ENCODE measurements at regions not wholly inside any gene's neighbourhood (a gene's known extent, or its start where the extent isn't known, plus 50 kb on each side); places are given as distances from the start of the nearest gene placed in this dataset.
A peak's percentile ranks its signal among the peaks of the same experiment; 100 is the strongest.

DNA sequence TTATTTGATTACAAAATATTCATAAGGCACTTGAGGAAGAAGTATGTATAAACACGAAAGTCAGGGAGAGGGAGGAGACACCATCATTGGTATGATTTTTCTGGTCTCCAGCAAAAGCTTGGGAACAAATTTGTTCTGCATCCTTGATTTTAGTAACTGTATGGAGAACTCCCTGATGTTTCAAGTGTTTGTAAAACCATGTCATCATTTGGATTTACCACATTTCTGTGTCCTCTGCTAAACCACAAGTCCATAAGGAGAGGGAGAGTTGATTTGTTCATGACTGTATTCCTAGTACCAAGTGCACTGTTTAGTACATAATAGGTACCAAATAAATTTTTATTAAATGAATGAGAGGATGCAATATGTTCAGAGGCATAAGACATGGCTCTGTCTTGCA, 181.1 kb downstream of the BTG1 start:
- no peak for DNase-seq

DNA sequence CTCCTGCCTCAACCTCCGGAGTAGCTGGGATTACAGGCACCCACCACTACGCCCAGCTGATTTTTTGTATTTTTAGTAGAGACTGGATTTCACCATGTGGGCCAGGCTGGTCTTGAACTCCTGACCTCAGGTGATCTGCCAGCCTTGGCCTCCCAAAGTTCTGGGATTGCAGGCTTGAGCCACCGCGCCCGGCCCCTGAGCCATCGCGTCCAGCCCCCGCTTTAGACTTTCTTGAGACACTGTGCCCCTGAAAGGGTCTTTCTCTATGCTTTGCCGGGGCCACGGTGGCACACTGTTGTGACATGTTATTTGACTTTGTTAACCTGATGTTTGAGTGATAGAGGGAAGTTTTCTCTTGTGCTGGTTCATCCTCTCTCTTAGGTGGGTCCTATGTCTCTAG, 186.4 kb downstream of the BTG1 start:
- no peak for DNase-seq

DNA sequence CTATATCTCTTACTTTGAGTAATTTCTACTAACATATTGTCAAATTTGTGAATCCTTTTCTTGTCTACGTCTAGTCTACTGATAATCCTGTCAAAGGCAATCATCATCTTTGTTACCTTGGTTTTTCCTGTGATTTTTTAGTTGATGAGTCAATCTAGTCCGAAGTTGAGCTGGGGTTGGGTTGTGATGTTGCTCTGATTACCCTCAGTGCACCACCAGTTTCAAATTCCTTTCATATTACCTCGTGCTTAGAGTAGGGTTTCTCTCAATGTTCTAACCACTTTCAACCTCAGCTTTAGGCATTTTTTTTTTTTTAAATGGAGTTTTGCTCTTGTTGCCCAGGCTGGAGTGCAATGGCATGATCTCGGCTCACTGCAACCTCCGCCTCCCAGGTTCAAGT, 186.8 kb downstream of the BTG1 start:
- DNase-seq: no peak

DNA sequence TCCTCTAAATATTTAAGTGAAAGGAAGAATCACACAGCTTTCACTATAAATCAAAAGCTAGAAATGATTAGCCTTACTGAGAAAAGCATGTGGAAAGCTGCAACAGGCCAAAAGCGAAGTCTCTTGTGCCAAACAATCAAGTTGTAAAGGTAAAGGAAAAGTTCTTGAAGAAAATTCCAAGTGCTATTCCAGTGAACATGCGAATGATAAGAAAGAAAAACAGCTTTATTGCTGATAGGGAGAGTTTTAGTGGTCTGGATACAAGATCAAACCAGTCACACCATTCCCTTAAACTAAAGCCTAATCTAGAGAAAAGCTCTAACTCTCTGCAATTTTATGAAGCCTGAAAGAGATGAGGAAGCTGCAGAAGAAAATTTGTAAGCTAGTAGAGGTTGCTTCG, 190.9 kb downstream of the BTG1 start:
- DNase-seq: no peak

DNA sequence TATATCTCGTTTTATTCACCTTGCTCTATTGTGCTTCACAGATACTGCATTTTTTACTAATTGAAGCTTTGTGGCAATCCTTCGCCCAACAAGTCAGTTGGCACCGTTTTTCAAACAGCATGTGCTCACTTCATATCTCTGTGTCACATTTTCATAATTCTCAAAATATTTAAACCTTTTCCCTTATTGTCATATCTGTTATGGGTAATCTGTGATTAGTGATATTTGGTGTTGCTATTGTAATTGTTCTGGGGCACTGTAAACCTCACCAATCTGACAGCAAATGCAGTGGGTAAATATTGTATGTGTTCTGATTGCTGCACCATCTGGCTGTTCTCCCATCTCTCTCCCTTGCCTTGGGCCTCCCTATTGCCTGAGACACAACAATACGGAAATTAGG, 191.3 kb downstream of the BTG1 start:
- no peak for DNase-seq

DNA sequence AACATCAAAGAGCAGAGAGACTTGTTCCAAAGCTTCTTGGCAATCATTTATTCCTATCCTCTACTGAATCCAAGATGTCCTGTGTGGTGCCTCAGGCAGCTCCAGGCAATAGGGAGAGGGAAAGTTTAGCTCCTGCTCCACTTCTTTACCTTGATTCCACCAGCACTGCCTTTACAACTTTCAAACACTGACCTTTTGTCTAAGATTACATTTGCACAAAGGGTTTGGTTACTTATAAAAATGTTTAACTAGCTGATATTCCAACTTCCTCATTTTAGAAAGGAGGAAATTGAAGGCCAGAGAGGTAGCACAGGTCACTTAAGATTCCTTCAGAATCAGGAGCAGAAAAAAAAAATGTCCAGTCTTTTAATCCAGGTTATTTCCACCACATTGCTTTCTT, 192.7 kb downstream of the BTG1 start:
- no peak for DNase-seq

DNA sequence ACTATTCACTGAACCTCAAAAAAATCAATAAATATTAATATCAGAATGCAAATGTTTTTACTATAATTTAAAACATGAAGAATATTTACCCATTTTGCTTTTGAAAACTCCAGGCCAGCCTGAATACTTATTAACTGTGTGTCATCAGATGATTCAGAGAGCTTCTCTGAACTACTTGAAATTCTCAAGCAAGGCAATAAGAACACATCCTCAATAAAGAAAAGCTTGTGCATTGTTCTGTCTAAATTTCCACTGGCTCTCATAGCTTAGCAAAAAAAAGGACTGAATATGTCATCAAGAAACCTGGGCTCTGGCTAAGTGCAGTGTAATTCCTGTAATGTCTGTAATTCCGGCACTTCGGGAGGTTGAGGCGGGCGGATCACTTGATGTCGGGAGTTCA, 194.1 kb downstream of the BTG1 start:
- no peak for DNase-seq

DNA sequence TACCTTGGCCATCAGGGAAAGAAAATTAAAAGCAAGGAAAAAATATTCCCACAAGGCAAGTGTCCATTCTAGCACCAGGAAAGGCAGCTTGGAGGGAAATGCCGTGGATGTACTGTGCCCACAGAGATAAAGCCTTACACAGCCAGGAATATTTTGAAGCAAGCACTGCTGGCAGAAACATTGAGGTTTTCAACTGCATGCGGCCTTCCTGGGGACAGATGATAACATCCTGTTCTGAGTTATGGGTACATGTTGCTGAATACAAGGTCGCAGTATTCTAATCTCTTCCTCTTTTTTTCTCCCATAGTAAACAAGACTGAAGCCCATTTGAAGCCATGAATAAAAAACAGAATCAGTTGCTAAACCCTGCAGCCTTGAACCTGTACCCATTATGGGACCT, 197.1 kb downstream of the BTG1 start:
- DNase-seq: peak in 1 of 2 donors; percentile 5

DNA sequence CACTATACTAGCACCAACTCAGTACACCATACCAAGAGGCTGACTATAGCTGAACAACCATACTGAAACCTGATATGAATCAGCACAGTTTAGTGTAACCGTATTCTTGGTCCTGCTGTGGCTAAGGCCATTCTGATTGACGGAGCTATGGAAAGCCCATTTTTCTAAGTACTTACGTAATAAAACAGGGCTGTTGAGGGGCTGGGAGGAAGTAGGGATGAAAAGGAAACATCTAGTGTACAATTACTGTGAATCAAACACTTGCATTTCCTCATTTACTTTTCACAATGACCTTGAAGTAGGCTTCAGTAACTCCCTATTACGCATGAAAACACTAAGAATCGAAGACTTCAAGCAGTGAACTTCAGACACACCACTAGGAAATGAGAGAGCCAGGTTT, 198.2 kb downstream of the BTG1 start:
- no peak for DNase-seq

DNA sequence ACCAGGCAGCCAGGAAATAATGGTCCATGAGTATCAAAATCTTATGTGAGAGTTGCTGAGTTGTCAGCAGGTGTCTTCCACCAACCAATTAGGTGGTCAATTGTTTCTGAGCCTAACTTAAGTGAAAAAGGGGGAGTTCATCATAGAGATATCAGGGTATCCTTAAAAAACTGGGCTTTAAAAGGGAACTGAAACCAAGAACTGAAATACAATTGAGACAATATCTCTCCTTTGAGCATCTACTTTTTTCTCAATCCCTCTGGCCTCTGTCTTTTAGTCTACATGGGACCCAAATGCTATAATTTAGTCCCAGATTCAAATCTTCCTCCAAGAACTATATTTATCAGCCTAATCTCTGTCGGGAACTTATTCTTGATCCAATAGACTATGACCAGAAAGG, 201.0 kb downstream of the BTG1 start:
- DNase-seq: no peak

DNA sequence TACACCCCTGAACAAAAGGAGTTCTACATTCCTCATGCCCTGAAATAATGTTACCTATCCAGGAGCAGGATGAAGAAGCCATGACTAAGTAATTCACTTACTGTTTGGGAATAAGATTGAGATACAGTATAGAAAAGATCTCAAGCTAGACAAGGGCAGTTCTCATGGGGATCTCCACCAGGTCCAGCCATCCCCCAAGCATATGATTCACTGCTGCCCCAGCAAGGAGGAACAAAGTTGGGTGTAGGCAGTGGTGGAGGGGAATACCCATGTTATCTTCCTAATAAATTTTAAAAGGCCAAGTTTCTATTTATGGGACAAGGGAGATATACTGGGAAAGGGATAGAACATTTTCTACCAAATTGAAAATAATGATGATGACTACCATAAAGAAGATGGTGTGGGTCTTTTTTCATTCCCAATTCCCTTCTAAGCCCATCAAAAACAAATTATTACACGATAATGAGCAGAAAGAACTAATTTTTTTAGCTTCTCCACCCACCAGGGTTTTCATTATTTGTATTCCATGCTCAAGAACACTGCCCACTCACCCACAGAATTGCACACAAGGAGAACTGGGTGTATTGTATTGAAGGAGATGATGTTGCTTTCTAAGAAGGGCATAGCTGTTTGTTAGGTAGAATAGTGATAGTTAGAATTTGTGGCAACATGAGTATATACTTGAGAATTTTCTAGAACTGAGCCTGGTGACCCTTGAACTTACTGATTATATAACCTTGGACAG, 204.6 kb downstream of the BTG1 start:
- no peak for DNase-seq

DNA sequence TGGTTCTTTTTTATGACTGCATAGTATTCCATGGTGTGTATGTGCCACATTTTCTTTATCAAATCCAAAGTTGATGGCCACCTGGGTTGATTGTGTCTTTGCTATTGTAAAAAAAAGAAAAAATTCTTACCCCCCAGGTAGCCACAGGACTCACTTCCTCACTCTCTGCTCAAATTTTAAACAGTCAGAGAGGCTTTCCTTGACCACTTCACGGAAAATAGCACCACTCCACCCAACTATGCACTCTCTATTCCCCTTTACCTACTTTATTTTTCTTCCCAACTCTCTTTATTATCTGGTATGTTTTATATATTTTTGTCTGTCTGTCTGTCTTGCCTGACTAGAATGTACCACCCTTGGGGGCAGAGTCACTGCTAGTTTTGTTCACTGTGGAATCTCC, 205.3 kb downstream of the BTG1 start:
- no peak for DNase-seq

DNA sequence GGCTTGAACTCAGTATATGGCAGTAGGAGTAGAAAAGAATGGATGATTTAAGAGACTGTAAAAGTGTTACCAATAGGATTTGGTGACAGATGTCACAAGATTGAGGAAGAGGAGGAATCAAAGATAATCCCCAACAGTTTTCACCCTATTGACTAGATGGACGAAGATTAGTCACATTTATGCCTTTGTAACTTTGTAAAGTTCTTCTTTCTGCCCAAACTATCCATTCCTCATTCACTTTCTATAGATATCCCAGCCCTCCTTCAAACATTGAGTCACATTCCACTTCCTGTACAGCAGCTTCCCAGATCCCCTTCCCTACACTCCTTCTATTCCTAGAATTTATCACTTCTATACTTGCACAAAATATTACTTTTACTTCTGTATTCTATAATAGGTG, 207.9 kb downstream of the BTG1 start:
- no peak for DNase-seq

DNA sequence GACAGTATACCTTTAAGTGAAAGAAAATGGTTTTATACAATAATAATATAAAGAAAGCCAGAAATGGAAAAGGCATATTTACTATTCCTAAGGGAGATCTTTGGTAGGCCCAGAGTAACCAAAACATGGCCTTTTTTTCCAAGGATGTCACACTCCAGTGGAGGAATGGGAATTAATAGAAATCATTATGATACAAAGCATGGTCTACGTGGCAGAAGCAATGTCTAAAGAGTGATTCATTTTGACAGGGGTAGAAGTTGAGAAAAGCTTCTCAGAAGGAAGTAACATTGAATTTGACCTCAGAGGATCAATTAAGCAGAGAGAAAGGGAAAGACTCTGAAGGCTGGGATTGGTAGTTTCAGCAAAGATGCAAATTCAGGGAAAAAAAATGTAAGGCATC, 208.6 kb downstream of the BTG1 start:
- DNase-seq: no peak

DNA sequence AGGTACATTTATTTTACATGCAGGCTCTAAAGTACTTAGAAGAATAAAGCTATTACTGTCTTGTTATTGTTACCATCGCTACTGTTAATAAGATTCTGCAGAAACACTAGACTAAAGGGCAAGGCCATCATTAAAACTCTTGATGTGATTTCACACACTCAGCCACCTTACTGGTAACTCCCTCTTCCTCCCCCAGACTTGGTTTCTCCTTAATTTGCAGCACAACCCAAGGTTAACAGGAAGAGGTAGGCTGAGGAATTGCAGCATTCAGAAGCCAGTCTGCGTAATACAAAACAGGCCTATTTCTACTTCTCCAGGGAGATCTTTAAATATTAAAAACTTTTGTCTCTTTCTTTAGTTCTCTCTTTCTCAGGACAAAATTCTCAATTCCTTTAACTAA, 210.3 kb downstream of the BTG1 start:
- no peak for DNase-seq

DNA sequence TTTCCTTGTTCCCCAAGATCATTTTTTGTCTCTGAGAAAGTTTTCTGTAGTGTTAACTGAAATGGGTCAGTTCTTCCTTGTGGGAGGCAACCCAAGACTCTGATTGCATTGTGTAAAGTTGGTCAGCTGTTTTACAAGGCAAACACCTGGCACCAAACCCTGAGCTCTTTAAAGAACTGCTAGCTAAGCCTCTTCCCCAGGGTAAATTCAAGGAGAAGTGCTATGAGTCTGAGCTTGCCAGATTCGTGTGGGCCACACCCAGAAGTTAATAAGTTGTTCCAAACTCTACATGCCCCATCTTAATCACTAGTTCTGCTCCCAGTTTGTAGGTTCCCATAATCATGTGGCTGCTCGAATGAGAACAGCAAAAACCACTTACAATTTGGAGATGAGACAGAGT, 214.5 kb downstream of the BTG1 start:
- no peak for DNase-seq

DNA sequence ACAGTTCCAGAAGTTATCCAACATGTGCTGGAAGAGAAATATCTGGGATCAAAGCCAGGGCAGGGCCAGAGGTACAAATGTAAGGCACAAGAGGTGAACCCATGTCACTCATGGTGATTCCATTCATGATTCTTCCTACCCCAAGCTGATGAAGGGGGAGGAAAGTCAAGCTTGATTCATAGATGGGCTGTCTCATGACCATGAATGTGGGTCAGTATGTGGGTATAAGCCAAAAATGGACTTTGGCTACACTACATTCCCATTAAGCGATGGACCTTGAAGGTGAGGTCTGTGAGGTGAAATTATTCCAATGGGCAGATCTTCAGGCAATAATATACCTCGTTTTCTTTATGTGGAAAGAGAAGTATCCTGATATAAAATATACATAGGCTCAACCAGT, 217.1 kb downstream of the BTG1 start:
- DNase-seq: no peak

DNA sequence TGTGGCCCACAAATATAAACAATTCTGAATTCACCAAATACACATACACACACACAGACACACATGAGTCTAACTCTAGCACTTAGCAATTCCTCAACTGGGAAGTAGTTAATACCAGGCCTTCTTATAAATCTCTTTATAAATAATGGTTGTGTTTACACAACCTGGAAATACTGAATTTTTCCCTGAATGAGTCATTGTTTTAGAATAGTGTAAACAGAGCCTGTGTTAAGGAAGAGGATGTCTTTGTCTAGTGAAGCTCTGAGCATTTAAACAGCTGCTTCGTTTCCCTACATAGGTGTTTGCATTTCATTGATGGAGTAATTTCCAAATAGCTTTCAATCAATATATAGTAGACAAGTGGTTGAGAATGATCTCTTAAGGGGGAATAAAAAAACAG, 218.8 kb downstream of the BTG1 start:
- DNase-seq: no peak

DNA sequence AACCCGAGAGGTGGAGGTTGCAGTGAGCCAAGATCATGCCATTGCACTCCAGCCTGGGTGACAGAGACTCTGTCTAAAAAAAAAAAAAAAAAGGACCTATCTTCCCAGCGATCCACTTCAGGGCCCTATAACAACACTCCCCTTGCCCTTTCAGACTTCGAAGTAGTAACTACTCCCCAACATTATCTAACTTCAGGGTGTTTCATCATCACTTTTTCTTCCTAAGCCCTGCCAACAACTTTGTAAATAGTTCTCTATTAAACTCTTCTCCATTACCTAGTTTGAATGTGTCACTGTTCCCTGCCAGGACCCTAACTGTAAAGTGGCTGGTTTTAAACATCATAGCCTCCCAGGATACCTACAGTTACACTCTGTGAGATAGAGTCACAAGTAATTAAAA, 220.8 kb downstream of the BTG1 start:
- DNase-seq: no peak

DNA sequence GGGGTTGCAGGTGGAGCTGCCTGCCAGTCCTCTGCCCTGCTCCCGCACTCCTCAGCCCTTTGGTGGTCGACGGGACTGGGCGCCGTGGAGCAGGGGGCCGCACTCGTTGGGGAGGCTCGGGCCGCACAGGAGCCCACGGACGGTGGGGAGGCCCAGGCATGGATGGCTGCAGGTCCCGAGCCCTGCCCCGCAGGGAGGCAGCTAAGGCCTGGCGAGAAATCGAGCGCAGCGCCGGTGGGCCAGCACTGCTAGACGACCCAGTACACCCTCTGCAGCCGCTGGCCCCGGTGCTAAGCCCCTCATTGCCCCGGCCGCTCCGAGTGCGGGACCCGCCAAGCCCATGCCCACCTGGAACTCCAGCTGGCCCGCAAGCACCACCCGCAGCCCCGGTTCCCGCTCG, 221.8 kb downstream of the BTG1 start:
- DNase-seq: no peak

DNA sequence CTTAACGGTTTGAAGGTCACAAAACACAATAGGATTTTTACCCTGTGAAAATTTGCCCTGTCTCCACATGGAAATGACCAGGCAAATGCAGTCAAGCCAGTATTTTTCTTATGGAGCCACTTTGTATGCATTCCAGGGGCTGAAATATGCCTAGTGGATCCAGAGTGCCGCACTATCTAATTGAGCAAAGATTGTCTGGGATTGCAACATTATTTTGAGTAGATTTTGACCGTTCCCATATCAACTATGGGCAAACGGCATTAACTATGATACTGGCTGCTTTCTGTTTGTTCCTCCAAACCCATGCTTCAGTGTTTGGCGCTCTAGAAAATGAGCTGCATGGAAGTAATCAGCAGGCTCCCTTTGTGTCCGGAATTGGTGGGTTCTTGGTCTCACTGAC, 223.0 kb downstream of the BTG1 start:
- no peak for DNase-seq

DNA sequence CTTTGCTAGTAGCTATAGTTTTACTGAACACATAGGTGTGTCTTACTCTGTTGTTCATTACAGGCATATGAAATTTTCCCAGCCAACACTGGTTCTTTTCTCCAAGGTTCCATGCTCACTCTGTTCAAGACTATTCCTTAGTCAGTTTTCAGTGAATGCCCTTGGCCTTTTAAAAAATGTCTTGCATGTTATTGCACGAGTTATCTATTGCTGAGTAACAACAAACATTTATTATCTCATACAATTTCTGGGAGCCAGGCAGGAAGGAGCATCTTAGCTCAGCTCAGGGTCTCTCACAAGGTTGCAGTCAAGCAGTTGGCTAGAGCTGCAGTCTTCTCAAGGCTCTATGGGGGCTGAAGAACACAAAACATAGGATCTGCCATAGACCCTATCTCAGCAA, 223.5 kb downstream of the BTG1 start:
- DNase-seq: no peak

DNA sequence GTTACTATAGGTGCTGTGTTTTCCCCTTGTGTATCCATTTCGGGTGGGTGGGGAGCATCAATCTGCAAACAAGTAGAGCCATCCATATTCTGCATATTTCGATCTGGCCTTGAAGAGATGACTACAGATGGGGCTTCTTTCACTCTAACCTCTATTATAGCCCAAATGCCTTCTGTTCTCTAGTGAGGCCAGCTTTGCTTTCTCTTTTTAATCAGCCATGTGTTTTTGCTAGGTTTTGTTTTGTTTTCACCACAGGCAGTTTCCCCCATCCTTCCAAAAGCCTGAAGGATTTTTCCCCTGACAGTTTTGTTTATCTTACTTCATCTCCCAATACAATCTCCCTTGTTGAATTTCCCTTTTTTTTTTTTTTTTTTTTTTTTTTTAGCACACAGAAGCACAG, 224.1 kb downstream of the BTG1 start:
- DNase-seq: no peak

DNA sequence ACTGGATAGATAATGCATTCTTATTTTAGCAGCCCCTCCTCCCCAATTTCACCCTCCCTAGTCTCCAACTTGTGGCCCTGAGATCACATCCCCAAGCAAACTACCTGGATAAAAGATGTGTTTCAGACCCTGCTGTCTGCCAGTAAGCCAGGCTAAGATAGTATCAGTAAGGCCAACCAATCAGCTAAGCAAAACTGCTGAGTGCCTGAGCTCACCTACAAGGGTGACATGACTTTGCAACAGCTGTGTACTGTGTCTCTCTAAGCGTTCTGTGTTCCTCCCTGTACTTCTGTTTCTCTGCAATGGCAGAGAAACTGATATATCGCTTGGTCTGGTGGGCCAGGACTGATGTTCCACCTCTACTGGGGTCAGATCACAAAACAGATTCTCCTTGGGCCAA, 224.9 kb downstream of the BTG1 start:
- no peak for DNase-seq

DNA sequence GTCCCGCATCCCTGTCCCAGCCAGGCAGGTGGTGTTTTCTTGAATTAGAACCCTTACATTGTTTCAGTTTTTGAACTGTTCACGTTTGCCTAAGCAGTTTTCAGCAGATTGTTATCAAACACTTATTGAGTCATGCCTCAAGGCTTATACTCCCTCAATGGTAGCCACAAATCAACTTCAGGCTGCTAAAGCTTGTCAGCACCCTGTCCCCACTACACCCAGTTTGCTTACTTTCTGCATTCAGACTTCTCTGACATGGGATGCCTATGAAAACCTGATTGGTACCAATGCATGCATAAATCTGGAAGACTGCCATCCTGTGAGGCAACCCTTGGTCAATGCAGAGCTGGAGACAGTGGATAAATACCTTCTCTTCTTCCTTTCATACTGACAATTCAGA, 225.4 kb downstream of the BTG1 start:
- no peak for DNase-seq

DNA sequence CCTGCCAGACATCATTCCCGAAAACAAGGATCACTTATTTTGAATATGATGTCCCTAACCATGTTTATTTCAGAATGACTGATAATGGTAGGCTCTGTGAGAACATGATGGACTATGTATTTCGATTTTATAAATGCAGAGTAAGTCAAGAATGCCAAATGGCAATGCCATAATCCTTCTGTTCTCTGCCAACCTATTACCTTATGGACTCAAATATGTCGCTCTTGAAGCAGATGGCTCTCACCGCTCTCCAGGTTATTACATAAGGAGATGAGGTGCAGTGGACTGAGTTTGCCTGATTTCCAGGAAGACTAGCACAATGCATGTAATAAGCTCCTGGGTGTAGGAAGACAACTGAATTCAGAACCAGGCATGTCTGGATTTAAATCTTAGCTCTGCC, 227.2 kb downstream of the BTG1 start:
- DNase-seq: no peak
